ENCODE measurements at regions not wholly inside any gene's neighbourhood (a gene's known extent, or its start where the extent isn't known, plus 50 kb on each side); places are given as distances from the start of the nearest gene placed in this dataset.
"Not testable (repeated sequence)": the region's sequence is repeated elsewhere in the genome, so short reads cannot be mapped to it uniquely, and the experiment has no call there.

DNA sequence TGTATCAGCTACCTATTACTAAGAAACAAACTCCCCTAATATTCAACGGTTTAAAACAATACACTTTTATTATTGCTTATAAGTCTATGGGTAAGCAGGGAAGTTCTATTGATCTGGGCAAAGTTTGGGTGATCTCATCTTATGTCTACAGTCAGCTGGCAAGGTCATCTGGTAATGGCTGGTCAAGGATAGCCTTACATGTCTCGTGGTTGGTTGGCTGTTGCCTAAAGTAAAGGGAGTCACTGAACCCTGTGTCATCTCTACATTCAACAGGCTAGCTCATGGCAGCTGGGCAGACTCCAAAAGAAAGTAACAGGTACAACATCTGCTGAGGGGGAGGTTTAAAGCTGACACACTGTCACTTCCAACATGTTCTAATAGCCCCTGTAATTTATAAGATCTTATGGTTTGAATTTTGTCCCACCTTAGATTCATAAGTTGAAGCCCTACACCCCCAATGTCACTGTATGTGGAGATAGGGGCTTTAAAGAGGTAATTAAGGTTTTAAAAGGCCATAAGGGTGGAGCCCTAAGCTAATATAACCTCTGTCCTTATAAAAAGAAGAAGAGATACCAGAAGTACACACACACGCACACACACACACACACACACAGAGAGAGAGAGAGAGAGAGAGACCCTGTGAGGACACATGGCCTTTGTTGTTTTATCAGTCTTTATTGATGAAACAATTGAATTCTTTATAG, 419.1 kb downstream of the NPIPA8 start:
- DNase-seq (no peak), ATAC-seq (no peak)
- TF ChIP-seq, protein P1, sequence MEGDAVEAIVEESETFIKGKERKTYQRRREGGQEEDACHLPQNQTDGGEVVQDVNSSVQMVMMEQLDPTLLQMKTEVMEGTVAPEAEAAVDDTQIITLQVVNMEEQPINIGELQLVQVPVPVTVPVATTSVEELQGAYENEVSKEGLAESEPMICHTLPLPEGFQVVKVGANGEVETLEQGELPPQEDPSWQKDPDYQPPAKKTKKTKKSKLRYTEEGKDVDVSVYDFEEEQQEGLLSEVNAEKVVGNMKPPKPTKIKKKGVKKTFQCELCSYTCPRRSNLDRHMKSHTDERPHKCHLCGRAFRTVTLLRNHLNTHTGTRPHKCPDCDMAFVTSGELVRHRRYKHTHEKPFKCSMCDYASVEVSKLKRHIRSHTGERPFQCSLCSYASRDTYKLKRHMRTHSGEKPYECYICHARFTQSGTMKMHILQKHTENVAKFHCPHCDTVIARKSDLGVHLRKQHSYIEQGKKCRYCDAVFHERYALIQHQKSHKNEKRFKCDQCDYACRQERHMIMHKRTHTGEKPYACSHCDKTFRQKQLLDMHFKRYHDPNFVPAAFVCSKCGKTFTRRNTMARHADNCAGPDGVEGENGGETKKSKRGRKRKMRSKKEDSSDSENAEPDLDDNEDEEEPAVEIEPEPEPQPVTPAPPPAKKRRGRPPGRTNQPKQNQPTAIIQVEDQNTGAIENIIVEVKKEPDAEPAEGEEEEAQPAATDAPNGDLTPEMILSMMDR (IDR thresholded peaks at IDR 0.05): no peak
- Histone ChIP-seq H3K27me3 (ENCODE audit: low read depth) (no peaks in the 10 kb centered on the region), H3K4me1 (no peaks in the 10 kb centered on the region), H3K9me3 (peaks cover 4% of the 10 kb centered on the region), H3K27ac (no peak overlapping the region), H3K4me3 (no peak overlapping the region), H3K36me3 (no peaks in the 10 kb centered on the region)
- intact Hi-C loops (cut with DNase I): no loop called here

DNA sequence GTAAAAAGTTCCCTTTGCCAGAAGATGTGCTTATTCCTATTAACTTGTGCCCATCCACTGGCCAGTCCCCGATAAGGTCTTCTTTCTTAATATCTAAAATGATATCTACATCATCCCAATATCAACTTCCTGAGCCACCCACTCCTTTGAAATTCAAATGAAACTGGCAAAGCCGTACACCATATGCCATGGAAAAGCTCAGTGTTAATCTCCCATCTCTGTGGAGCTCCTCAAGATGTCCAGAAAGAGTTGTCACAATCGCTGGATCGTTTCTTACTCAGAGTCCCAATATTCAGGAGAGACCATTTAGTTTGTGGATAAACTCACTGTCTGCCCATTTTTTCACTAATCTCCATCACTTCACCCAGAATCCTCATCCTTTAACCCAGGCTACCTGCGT, 420.7 kb downstream of the NPIPA8 start:
- H3K36me3 ChIP-seq: no peaks in the 10 kb centered on the region
- no peak for DNase-seq
- peaks cover 4% of the 10 kb centered on the region for H3K9me3 ChIP-seq
- no peak overlapping the region for H3K27ac ChIP-seq
- no peak overlapping the region for H3K4me3 ChIP-seq
- no peaks in the 10 kb centered on the region for H3K4me1 ChIP-seq
- intact Hi-C loops (cut with DNase I): no loop called here
- no peaks in the 10 kb centered on the region for H3K27me3 ChIP-seq (ENCODE audit: low read depth)
- no peak for ATAC-seq
- TF ChIP-seq, protein P1 (IDR thresholded peaks at IDR 0.05): no peak

DNA sequence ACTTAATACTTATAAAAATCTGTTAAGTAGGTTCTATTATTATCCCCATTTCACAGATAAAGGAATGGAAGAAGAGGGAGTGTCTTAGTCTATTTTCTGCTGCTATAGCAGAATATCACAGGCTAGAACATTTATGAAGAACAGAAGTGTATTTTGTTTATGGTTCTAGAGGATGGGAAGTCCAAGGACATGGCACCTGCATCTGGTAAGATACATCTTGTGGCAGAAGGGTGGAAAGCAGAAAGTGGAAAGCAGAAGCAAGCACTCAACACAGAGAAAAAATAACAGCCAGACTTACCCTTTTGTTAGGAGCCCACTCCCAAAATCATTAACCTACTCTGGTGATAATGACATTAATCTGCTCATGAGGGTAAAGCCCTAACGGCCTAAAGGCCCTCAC, 422.4 kb downstream of the NPIPA8 start:
- ATAC-seq (no peak), DNase-seq (no peak)
- peaks cover 4% of the 10 kb centered on the region for H3K9me3 ChIP-seq
- H3K4me3 ChIP-seq: no peak overlapping the region
- no peaks in the 10 kb centered on the region for H3K36me3 ChIP-seq
- H3K4me1 ChIP-seq: no peaks in the 10 kb centered on the region
- TF ChIP-seq, protein P1 (IDR thresholded peaks at IDR 0.05): no peak
- H3K27ac ChIP-seq: no peak overlapping the region
- intact Hi-C loops (cut with DNase I): no loop called here
- H3K27me3 ChIP-seq (ENCODE audit: low read depth): no peaks in the 10 kb centered on the region

DNA sequence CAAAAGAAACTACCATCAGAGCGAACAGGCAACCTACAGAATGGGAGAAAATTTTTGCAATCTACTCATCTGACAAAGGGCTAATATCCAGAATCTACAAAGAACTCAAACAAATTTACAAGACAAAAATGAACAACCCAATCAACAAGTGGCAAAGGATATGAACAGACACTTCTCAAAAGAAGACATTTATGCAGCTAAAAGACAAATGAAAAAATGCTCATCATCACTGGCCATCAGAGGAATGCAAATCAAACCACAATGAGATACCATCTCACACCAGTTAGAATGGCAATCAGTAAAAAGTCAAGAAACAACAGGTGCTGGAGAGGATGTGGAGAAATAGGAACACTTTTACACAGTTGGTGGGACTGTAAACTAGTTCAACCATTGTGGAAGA, 425.0 kb downstream of the NPIPA8 start:
- H3K4me1 ChIP-seq; H3K36me3 ChIP-seq; intact Hi-C loops (cut with DNase I); H3K4me3 ChIP-seq; DNase-seq; ATAC-seq; H3K27me3 ChIP-seq (ENCODE audit: low read depth); H3K27ac ChIP-seq; H3K9me3 ChIP-seq: not testable (repeated sequence)

DNA sequence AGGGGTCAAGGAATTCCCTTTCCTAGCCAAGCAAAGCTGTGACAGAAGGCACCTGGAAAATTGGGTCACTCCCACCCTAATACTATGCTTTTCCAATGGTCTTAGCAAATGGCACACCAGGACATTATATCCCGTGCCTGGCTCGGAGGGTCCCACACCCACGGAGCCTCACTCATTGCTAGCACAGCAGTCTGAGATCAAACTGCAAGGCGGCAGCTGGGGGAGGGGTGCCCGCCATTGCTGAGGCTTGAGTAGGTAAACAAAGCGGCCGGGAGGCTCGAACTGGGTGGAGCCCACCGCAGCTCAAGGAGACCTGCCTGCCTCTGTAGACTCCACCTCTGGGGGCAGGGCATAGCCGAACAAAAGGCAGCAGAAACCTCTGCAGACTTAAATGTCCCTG, 429.9 kb downstream of the NPIPA8 start:
- H3K27me3 ChIP-seq (ENCODE audit: low read depth); H3K4me3 ChIP-seq; H3K4me1 ChIP-seq; H3K36me3 ChIP-seq; H3K9me3 ChIP-seq; ATAC-seq; H3K27ac ChIP-seq; DNase-seq; intact Hi-C loops (cut with DNase I): not testable (repeated sequence)

DNA sequence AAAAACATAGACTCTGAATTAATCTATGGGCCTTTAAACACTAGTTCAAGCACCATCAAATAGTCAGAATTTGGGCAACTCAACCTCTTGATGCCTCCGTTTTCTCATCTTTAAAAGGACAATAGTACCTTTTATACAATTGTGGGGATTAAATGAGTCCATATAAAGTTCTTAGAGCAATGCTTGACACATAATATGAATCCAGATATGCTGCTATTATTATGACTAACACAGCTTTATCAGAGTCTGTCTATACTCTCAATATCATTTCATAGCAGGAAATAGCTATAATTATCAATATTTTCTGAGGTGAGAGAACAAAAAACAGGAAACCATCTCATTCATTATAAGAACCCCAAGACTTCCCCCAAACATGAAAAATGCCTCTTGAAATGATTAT, 430.5 kb upstream of the XYLT1 start:
- TF ChIP-seq, protein P1 (IDR thresholded peaks at IDR 0.05): no peak
- Histone ChIP-seq H3K36me3 (no peaks in the 10 kb centered on the region), H3K4me1 (no peaks in the 10 kb centered on the region), H3K4me3 (no peak overlapping the region), H3K27ac (no peak overlapping the region), H3K9me3 (no peaks in the 10 kb centered on the region), H3K27me3 (ENCODE audit: low read depth) (no peaks in the 10 kb centered on the region)
- DNase-seq (no peak), ATAC-seq (no peak)
- intact Hi-C loops (cut with DNase I): no loop called here
